Endothelial cell of umbilical vein (primary cell): ENCODE measurements at regions not wholly inside any gene's neighbourhood (a gene's known extent, or its start where the extent isn't known, plus 50 kb on each side); places are given as distances from the start of the nearest gene placed in this dataset.

Experiments used
- CTCF ChIP-seq, 2 donors: IDR thresholded peaks; 1 replicate in 1 of 2; 2 replicates in 1 of 2; pipeline ENCODE4 v1.5.1; 2011; ENCODE audit warnings: low read length in 2 of 2, mild to moderate bottlenecking in 2 of 2, moderate library complexity in 2 of 2, control low read depth in 1 of 2, inconsistent platforms in 1 of 2, low read depth in 1 of 2; ENCODE audit not compliant: insufficient read depth in 1 of 2; ENCODE audit errors: extremely low read depth in 1 of 2
- EZH2 ChIP-seq: IDR thresholded peaks from 2 replicates; pipeline ENCODE4 v1.6.1; 2012; ENCODE audit warnings: borderline replicate concordance, low read depth, mild to moderate bottlenecking, moderate library complexity, low read length, inconsistent platforms; ENCODE audit not compliant: severe bottlenecking
- FOS ChIP-seq: IDR thresholded peaks from 2 replicates; pipeline ENCODE4 v1.6.1; 2011; ENCODE audit warnings: mild to moderate bottlenecking, low read length, moderate library complexity, borderline replicate concordance; ENCODE audit not compliant: insufficient read depth
- JUN ChIP-seq: IDR thresholded peaks from 2 replicates; pipeline ENCODE4 v1.6.1; 2011; ENCODE audit warnings: borderline replicate concordance, low read depth; ENCODE audit not compliant: insufficient read length, insufficient read depth
- MAX ChIP-seq: IDR thresholded peaks from 2 replicates; pipeline ENCODE4 v1.6.1; 2011; ENCODE audit not compliant: insufficient read depth, insufficient read length
- MYC ChIP-seq: IDR thresholded peaks from one replicate; pipeline ENCODE4 v1.6.1; 2011; ENCODE audit warnings: mild to moderate bottlenecking, low read depth, low read length
- POLR2A ChIP-seq: IDR thresholded peaks from 2 replicates; pipeline ENCODE4 v1.6.1; 2012; ENCODE audit warnings: low read depth, mild to moderate bottlenecking, control low read depth, low read length
- POLR2AphosphoS5 ChIP-seq: IDR thresholded peaks from 2 replicates; pipeline ENCODE4 v1.6.1; 2012; ENCODE audit warnings: low read depth, mild to moderate bottlenecking, control low read depth, low read length, moderate library complexity; ENCODE audit not compliant: insufficient read depth

- no peak for TF ChIP-seq CTCF (IDR thresholded peaks at IDR 0.05; ENCODE audit: extremely low read depth in 1 of 2, insufficient read depth in 1 of 2, low read depth in 1 of 2, low read length in 2 of 2)
- TF ChIP-seq EZH2: no peak
- TF ChIP-seq POLR2AphosphoS5: no peak
- no peak for TF ChIP-seq POLR2A
- TF ChIP-seq MYC: no peak
- TF ChIP-seq JUN: no peak
- no peak for TF ChIP-seq MAX
- no peak for TF ChIP-seq FOS
Measured at GRCh38 chr2:19720306-19720705, 181.5 kb downstream of the TTC32 start.
